ENCODE measurements at regions not wholly inside any gene's neighbourhood (a gene's known extent, or its start where the extent isn't known, plus 50 kb on each side); places are given as distances from the start of the nearest gene placed in this dataset.

DNA sequence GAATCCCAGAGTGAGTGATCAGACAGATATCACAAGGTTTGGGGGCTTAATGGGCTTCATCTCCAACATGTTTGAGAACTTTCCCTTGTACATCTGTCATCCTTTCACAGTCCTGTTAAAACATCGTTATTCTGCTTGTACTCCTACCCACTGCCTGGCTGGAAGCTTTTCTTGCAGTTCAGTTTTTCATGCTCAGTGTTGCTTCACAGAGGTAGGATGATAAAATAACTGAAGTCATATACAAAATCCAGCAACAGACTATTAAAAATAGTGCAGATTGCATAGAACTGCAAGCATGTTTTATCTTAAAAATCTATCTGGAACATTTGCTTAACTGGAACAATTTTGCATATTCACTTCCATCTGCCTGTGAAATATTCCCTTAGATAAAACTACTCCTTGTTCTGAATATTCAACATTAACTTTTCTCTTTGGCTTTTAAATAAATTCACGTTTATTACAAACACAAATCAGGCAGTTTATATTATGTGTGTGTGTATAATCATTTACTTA is 579.6 kb upstream of the IGFBP7 start:
- no peak for DNase-seq (ENCODE audit: low read depth)

DNA sequence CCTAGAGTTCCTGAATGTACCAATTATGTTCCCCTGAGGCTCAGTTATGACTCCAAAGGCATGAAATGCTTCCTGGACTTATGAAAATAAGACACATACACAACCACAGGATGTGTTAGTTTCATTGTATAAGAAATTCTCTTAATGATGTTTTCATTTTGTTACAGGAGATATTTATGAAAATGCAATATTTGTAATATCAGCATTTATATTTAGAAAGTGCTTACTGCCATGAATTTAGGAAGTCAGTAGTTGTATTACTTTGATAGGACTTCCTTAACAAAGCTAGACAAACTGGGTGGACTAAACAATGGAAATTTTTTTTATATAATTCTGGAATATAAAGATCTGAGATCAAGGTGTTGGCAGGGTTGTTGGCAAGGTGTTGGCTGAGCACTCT is 572.1 kb upstream of the IGFBP7 start:
- DNase-seq (ENCODE audit: low read depth): no peak

DNA sequence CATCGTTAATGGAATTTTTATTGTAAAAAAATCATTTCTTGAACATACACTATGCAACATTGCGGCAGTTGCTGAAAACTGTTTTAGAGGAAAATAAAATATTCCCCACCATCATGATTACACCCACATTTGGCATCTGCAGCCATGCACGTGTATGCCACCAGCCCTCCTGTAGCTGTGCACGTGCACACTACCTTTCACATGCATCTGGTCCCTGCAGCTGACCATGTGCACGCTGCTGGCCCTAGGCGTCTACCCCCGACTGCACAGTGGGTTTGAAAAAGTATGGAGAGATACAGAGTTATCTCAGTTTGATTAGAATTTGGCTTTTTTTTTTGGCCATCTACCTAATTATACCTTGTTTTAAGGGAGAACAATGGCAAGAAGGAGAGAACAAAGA is 569.8 kb upstream of the IGFBP7 start:
- no peak for DNase-seq (ENCODE audit: low read depth)

DNA sequence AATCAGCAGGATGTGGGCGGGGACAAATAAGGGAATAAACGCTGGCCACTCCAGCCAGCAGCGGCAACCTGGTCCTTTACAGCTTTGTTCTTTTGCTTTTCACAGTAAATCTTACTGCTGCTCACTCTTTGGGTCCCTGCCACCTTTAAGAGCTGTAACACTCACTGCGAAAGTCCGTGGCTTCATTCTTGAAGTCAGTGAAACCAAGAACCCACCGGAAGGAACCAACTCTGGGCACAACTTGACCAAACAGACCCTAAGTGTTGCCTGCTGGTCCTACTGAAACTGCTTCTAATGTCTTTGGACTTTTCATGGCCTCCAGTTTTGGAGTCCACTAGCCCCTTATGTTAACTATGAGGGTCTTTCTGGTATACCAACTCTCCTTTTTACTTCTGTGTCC is 566.2 kb upstream of the IGFBP7 start:
- no peak for DNase-seq (ENCODE audit: low read depth)

DNA sequence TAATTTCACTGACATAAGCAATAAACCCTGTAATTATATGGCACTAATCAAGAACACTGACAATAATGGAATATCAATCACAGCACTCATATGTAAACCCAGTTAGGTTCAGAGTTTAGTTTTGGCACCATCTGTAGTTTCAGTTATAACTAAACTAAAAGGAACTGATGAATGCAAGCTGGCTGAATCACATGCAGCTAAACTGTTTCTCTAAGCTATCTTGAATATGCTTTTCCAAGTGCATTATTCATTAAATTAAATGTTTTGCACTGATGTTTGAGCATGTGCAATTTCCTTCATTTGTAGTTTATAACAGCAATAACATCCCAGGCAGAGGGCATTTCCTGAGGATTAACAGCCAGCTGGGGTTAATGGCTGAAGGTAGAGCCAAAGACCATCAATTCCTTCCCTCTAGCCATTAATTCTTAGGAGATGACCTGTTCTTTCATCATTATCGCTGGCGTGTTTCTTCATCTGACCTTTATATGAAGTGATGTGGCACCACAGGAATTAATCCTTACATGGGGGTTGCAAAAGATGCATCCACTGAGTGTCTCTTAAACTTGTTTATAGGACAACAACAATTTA is 562.8 kb upstream of the IGFBP7 start:
- DNase-seq (ENCODE audit: low read depth): no peak

DNA sequence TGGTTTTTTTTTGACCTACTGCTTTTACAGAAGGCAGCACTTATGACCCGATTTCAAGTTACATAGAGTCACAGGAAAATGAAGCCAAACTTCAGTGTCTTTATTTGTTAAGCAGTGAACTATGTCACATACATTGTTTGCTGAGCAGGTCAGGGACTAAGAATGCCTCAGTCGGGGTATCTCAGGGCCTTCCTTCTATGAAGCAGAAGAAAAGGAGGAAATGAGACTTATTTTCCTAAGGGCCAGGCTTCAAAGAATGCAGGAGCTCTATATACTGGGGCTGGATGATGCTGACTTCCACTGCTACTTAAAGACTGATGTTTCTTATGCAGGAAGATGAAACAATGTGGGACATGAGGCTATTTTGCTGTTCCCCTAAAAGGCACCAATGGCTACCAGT is 558.4 kb upstream of the IGFBP7 start:
- DNase-seq (ENCODE audit: low read depth): no peak

DNA sequence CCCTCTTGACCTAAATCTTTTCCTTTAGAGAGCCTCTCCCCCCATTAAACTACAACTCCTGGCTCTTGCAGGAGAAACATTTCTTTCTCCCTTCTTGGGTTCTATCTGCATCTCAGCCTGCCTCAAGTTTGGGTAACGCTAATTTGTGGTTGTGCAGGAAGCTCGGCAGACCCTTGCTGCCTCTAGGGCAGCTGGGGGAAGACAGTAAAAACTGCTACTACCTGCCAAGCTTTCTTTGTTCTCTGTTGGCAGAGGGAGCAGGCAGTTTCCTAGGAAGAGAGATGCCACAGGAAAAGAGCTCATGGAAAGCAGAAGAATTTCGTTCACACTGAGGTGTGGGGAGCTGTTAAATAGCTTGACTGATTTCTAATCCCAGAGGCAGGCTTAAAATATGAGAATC is 555.6 kb upstream of the IGFBP7 start:
- no peak for DNase-seq (ENCODE audit: low read depth)

DNA sequence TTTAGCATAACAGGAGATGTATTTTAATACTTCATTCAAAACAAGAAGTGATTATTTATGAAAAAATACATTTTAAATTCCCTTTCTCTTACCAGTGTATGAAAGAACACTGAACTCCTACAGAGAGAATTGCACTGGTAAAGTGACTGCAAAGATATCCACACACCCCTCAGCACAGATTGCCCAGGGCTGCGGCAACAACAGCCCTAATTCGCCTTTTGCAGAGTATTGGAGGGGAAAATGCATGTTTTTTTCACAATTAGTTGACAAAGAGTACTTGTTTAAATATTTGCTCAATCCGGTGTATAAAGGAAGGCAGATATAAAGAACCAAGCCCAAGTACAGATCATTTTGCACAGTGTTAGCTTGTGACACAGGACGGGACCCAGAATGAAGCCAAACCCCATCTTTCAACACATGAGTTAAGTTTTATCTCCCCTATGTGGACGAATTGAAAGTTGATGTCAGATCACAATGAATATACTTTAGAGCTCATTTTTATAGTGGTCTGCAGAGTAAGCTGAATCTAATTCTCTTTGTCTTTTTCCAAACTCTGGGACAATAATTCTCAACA is 551.4 kb upstream of the IGFBP7 start:
- no peak for DNase-seq (ENCODE audit: low read depth)

DNA sequence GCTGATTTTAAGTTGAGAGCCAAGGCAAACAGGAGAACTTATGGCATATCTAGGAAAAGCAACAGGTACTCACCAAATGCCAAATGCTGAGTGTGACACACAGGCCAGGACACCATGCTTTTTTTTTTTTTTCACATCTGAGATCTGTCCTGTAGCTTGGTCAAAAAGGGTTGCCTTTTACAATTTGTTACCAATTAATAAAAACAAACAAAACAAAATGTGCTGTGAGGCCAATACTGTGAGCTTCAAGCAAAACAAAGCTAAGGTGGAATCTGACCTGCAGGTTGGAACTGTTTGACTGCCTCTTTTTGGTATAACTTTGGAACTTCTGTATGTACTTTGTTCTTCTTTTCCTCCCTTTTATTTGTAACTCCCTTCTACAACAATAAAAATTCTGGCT is 548.5 kb upstream of the IGFBP7 start:
- DNase-seq (ENCODE audit: low read depth): no peak

DNA sequence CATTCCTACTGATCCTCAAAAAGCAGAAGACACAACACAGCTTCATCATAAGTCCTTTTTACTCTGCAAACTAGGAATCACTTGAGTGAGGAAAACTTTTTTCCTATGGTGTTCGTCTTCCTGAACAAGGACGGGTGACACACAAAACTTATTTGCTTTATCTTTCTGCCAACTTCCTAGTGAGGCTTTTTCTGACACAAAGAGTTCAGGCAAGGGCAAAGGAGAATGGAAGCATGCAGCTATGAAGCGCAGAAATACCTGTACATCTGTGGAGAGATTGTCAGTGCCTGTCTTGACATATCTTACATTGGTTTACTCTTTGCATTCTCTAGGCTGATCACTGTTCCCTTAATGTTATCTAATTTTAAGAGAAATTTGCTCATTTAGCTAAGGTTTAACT is 548.0 kb upstream of the IGFBP7 start:
- no peak for DNase-seq (ENCODE audit: low read depth)

DNA sequence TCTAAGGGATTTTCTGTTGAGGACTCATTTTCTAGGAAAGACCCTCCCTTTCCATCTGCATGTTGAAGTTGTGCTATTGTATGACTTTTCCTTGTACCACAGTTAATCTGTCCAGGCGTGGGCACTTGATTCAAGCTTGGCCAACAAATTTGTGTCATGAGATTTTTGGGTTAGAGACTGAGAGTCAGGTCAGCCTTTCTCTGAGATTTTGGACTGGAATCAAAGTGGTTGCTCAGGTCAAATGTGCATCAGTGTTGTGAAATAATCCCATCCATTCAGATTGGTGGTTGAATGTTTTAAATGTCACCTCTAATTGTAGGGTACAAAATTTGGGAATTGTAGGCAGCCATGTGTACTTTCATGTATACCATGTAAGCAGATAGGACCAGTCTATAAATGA is 545.2 kb upstream of the IGFBP7 start:
- DNase-seq (ENCODE audit: low read depth): no peak

DNA sequence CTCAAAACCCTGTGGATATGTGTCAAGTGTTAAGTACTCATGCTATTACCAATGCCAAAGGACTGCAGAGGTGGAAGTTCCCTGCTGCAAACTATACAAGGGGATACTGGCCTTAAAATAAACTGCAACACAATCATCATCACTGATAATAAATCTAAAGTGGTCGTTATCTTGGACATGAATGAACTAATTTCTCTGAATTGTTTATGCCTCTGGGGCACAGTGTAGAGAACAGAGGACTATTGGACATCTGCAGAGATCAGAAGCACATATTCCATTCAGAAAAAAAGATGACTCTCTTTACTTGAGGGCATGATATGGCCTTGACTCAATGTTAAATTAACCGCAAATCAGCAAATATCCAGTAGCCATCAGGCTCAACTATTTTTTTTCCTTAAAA is 542.6 kb upstream of the IGFBP7 start:
- DNase-seq (ENCODE audit: low read depth): no peak

DNA sequence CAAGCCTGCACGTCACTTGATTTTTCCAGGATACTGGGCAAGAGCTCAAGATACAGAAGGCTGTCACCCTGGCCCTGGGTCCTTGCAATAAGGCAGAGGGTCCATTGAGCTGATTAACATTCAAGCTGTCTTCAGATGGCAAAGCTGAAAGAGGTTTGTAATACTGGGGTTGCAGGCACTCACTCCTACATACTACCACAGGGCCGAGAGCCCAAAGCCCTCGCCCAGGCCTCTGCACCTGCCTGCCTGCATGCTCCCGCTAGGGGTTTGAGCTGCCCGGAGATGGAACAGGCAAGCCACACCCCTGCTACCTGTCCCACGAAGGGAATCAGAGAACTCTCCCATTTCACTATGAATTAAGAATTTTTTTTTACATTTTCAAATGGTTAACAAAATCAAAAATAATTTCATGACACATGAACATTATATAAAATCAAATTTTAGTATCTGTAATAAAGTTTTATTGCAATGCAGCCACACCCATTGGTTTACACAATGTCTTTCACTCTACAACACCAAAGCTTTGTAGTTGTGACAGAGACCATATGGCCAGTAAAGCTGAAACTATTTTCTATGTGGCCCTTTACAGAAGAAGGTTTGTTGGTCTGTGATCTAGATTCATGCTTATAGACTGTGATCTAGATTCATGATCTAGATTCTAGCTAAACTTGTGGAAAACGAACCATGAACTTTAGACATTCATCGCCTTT is 530.4 kb upstream of the IGFBP7 start:
- DNase-seq (ENCODE audit: low read depth): no peak

DNA sequence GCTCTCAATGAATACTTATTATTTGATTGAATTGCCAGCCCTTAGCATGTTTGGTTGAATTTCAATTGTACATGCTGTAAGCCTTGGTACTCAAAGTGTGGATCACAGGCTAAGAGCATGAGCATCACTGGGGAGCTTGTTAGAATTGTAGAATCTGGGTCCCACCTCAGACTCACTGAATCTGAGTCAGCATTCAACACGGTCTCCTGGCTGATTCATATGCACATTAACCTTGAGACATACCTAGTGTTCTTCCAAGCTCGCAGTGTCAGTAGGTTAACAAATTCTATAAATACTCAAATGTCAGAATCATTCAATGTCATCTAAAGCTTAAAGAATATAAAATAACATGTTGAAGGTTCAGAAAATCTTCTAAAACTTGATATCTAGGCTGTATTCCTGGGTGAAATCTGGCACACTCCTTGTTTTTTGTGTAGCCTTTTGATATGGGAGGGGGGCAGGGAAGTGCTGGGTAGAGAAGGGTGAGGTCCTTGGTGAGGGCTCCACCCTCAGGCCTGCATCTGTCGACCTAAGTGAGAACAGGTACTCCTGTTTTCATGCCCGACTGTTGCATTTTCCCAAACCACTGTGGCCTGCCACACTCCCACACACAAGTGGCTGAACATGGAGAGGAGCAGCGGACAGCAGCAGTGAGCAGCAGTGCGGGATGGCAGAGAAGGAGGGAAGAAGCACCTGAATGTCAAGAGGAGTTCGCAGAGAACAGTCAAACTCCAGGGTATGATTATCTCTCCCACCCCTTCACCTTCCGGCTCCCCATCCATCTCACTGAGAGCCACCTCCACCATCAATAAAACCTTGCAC is 529.6 kb upstream of the IGFBP7 start:
- DNase-seq (ENCODE audit: low read depth): no peak

DNA sequence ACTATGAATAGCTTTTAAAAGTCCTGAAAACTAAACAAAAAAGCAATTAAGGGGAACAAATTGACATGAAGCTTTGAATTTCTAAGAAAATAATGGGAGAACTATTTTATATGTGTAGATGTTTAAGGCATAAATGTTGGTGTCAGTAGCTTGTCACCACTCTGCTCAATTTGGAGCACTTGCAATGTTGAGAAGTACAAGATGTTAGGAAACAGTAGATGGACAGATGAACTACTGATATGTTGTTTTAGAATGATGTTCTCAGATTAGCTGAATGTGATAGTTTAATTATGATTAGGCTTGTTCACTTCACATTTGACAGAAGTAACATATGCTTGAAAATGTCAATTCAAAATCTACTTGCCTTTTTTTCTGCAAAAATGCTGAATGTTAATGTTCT is 525.7 kb upstream of the IGFBP7 start:
- DNase-seq (ENCODE audit: low read depth): no peak

DNA sequence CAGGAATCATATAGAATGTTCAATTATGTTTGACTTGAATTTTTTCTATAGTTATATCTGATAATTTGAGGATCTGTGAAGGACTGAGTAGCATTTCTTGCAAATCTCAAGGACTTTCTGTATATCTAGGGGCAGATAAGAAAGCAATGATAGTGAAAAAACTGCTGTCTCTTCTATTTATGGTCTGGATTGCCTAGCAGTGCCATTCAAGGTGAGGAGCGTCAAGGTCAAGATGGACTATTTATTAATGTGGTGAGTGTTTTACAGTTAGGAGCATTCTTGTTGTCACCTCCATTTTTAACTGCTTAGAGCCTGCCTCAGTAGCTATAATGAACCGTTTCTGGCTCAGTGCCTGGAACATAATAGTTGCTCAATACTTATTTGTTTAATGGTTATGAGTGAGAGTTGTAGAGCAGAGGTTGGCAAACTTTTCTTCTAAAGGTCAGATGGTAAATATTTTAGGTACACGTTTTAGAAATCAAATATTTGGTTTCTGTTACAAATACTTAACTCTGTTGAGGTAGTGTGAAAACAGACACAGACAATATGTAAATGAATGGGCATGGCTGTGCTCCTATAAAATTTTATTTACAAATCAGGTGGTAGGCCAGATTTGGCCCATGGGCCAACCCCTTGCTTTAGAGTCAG is 523.2 kb upstream of the IGFBP7 start:
- DNase-seq (ENCODE audit: low read depth): no peak

DNA sequence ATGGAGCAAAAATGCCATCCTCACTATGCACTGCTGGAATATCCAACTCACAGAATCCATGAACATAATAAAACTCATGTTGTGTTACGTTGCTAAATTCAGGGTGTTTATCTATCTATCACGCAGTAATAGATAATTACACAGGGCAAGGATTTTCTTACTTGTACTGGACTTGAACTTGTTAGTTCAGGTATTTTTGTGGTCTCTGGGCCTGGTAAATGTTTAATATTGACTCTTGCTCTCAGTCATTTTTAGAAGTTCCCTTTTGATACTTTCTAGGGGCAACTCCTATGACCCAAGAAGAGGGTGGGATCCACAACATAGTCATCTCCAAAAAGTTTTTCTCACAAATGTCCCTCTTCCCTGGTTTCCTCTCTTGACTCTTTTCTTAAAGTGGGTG is 522.4 kb upstream of the IGFBP7 start:
- DNase-seq (ENCODE audit: low read depth): no peak

DNA sequence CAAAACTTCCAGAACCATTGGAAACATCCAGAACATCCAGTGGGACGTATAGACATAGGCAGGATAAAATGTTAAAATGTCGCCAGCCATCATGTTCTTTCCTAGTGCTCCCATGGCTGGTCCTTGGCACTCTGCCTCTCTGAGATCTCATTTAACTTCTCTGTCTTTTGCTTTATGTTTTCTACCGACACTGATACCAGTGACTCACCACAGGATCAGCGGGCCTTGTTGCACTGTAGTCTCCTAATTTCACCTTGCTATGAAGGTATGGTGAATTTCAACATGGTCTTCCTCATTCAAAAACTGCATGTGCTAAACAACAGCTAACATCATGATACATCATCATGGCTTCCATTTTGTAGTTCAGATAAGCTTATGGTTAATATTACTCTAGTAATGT is 521.0 kb upstream of the IGFBP7 start:
- DNase-seq (ENCODE audit: low read depth): no peak

DNA sequence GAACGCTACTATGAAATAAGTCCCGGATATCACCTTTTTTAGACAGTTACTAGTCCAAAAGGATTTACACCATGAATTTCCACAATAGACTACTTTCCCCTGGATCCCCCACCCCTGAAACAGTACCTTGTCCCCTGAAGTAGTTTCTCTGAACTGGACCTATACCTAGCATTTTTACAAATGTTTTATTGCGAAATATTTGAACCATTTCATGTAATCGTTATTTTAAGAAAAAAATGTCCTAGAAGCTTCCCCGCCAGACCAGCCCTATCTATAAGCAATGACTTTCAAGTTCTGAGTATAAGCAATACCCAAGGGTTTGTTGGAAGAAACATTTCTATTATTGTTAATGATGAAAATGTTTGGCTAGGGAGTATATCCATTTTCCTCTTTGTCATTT is 517.8 kb upstream of the IGFBP7 start:
- DNase-seq (ENCODE audit: low read depth): no peak

DNA sequence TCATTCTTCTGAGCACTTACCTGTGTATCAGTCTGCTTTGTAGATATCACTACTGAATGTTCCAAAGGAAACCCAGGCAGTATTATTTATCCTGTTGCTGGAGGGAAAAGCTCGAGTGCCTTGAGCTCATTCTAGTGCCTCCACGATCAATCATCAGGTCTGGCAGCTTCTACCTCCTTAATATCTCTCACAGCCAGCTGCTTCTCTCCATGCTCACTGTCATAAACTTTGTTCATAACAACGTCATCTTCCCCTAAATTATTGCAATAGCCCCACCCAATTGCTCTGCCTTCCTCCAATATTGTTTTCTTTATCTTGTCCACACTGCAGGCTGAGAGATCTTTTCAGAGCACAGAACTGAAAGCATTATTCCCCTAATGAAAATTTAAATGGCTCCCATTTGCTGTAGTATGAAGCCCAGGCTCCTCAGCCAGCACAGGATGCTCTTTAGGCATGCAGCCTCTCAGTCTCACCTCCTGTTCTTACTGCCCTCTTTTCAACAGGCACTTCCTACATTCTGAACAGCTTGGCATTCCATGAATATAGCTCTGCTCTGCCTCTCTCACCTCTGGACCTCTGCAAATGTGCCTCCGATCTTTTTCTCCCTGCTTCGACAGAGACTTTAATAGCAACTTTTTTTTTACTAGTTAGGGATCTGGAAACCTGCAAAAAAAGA is 504.2 kb upstream of the IGFBP7 start:
- DNase-seq (ENCODE audit: low read depth): no peak

DNA sequence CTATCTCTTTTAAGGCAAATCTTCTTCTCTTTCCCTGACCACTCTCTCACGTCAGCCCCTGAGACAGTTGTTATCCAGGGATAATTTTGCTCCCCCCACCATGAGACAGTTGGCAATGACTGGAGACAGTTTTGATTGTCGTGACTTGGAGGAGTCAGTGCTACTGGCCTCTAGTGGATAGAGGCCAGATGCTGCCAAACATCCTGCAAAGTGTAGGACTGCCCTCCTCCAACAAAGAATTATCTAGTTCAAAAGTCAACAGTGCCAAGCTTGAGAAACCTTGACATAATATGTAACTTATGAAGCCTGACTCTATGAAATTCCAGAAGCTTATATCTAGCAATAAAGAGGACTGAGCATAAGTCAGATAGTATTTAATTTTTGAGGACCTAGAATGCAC is 502.1 kb upstream of the IGFBP7 start:
- DNase-seq (ENCODE audit: low read depth): no peak

Data from activated T-helper 1 cell treated with Interleukin-2 at 50 U/mL for 16 hours (primary cell).